ENCODE measurements at regions not wholly inside any gene's neighbourhood (a gene's known extent, or its start where the extent isn't known, plus 50 kb on each side); places are given as distances from the start of the nearest gene placed in this dataset.

DNA sequence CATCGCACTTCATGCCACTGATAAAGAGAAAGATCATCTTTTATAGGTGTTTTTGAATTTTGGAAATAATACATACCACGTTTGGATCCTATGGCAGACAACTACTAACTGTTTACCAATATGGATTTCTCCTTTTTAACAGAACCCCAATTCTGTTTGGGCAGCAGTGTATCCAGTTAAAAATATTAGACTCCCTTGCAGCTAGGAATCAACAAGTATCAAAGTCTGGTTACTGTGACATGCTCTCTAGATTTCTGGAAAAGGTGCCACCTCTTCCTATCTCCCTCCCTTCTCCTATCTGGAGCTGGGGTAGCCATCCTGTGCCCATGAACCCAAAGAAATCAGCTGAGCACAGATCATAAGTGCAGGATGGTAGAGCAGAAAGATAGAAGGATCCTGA, 54.1 kb upstream of the DTNBP1 start:
- DNase-seq = no peak

DNA sequence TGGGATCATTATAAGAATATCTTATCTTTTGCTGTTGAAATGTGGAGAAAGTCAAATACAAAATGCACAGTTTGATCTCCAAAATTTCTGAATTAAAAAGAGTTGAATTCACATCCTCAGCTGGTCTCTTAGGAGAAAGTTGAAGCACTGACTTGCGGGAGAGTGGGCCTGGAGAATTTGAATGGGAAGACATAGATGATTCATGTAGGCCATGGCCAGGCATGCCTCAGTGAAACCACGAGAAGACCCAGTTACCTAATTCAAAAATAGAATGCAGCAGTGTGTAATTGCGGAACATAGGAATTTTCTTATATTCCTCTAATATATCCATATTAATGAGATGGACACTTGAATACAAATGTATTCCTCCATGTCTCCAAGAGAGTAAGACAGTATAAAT, 53.0 kb upstream of the DTNBP1 start:
- DNase-seq = no peak

DNA sequence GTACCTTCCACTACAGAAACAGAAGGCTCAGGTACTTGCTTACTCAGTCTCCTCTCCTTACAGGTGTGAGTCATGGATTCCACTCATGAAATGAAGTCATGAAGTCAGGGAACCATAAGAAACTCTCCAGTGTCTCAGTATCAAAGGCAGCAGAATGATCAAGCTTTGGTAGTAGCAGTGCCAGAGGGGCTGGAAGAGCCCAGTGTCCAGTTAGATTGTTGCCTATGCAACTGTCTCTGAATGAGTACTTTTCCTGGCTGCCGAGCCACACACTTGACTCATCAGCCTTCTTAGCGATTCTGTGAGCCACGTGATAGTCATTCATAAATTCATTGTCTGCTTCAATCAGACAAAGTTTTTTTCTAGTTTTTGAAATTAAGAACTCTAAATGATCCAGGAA, 52.2 kb upstream of the DTNBP1 start:
- DNase-seq = no peak

DNA sequence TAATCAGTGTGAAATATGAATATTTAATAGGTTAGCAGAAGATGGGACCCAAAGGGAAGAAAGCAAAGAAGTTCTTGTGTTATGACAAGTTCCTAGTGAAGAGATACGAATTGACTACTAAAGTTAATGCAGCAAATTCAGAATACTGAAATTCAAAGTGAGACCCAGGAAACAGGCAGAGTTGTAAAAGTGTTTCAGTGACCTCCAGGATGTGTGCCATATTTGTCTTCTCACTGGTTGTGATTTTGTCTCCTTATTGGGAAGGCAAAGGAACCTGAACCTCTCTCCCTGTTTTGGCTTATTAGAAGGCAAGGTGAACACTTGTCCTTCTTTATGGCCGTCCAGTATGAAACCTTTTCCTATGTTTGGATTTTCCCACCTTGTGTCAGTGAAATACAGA, 51.8 kb upstream of the DTNBP1 start:
- no peak for DNase-seq

DNA sequence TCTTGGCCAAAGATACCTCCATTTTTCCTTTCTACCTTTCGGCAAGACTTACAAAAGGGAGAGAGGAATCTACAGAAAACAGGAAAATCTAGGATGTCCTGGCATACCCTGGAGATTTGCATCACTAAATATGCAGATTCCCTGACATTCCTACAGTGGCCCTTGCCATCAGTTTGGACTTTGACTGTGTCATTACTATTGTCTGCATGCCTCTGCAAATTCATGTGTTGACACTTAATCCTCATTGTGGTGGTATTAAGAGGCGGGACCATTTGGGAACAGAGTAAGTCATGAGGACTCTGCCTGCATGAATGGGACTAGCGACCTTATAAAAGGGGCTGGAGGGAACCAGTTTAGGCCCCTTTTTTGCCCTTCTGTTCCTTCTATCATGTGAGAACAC, 50.5 kb upstream of the DTNBP1 start:
- DNase-seq = no peak

DNA sequence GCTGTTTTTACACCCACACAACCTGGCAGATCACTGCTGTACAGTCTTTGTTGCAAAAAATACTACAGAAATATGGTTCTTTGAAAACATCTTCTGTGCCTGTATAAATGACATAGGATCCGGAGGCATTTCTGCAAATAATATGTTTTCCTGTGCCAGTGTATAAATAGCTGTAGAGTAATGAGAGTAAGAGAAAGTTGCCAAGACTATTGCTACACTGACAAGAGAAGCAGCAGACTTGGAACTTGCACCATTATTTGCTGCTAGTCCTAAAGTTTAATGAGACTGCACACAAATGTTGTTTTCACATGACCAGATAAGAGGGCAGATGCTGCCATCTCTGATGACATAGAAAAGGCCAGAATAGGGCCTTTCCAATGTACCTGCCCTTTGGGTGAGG, 50.0 kb upstream of the DTNBP1 start:
- no peak for DNase-seq
